ENCODE measurements at regions not wholly inside any gene's neighbourhood (a gene's known extent, or its start where the extent isn't known, plus 50 kb on each side); places are given as distances from the start of the nearest gene placed in this dataset.
A peak's percentile ranks its signal among the peaks of the same experiment; 100 is the strongest.

GRCh38 chr6:12601881-12602280, 114.7 kb upstream of the PHACTR1 start:
- CTCF ChIA-PET (ENCODE audit: unreplicated experiment), result no interaction called here
- intact Hi-C loops (cut with micrococcal nuclease; ENCODE audit: unreplicated experiment), result loop anchor here (10.0 kb wide), 5 partner anchors 97 to 1017 kb away; no protein-coding TSS in a partner anchor
- Histone ChIP-seq H3K4me1 (ENCODE audit: insufficient read depth, low read length, poor library complexity, severe bottlenecking) (peaks cover 65% of the 10 kb centered on the region), H3K36me3 (ENCODE audit: insufficient read depth, low read length) (no peaks in the 10 kb centered on the region), H3K9me3 (ENCODE audit: low read length) (no peaks in the 10 kb centered on the region), H3K4me2 (ENCODE audit: low read length) (peak overlapping the region; percentile 75), H2AFZ (ENCODE audit: low read length) (peak overlapping the region; percentile 76), H4K20me1 (ENCODE audit: insufficient read depth, low read length) (no peaks in the 10 kb centered on the region), H3K9me2 (ENCODE audit: insufficient read depth, low read length) (no peaks in the 10 kb centered on the region), H3K79me2 (ENCODE audit: insufficient read depth, low read depth, low read length) (no peaks in the 10 kb centered on the region), H3K27ac (ENCODE audit: low read depth, low read length, poor library complexity, severe bottlenecking) (peak overlapping the region; percentile 64), H3K4me3 (ENCODE audit: low read depth, low read length, poor library complexity, severe bottlenecking) (peak overlapping the region; percentile 43)
- peak; percentile 72 for DNase-seq (ENCODE audit: low spot score)
- TF ChIP-seq EZH2phosphoT487 (IDR thresholded peaks at IDR 0.05; ENCODE audit: borderline replicate concordance, low read depth, low read length), result no peak
- TF ChIP-seq, protein P1, sequence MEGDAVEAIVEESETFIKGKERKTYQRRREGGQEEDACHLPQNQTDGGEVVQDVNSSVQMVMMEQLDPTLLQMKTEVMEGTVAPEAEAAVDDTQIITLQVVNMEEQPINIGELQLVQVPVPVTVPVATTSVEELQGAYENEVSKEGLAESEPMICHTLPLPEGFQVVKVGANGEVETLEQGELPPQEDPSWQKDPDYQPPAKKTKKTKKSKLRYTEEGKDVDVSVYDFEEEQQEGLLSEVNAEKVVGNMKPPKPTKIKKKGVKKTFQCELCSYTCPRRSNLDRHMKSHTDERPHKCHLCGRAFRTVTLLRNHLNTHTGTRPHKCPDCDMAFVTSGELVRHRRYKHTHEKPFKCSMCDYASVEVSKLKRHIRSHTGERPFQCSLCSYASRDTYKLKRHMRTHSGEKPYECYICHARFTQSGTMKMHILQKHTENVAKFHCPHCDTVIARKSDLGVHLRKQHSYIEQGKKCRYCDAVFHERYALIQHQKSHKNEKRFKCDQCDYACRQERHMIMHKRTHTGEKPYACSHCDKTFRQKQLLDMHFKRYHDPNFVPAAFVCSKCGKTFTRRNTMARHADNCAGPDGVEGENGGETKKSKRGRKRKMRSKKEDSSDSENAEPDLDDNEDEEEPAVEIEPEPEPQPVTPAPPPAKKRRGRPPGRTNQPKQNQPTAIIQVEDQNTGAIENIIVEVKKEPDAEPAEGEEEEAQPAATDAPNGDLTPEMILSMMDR (conservative IDR thresholded peaks at IDR 0.05; ENCODE audit: low read length), result no peak
- POLR2A ChIA-PET, result interaction anchor here (0.6 to 1.4 kb wide), 3 partner anchors 41 to 299 kb away, joined by 3 to 4 read pairs (median 4); no protein-coding TSS in a partner anchor
- no TSS peak for BruUV-seq (replicated peaks)

GRCh38 chr6:12602342-12602741, 114.2 kb upstream of the PHACTR1 start:
- no peaks in the 10 kb centered on the region for H3K36me3 ChIP-seq (ENCODE audit: insufficient read depth, low read length)
- H3K4me3 ChIP-seq (ENCODE audit: low read depth, low read length, poor library complexity, severe bottlenecking), result peak overlapping the region; percentile 43
- ChIA-PET POLR2A (interaction anchor here (0.6 to 0.7 kb wide), 3 partner anchors 90 to 299 kb away, joined by 3 to 4 read pairs (median 3); no protein-coding TSS in a partner anchor), CTCF (ENCODE audit: unreplicated experiment) (no interaction called here)
- H3K9me3 ChIP-seq (ENCODE audit: low read length), result no peaks in the 10 kb centered on the region
- H3K9me2 ChIP-seq (ENCODE audit: insufficient read depth, low read length), result no peaks in the 10 kb centered on the region
- TF ChIP-seq EZH2phosphoT487 (IDR thresholded peaks at IDR 0.05; ENCODE audit: borderline replicate concordance, low read depth, low read length), result no peak
- no TSS peak for BruUV-seq (replicated peaks)
- peak overlapping the region; percentile 64 for H3K27ac ChIP-seq (ENCODE audit: low read depth, low read length, poor library complexity, severe bottlenecking)
- peak overlapping the region; percentile 75 for H3K4me2 ChIP-seq (ENCODE audit: low read length)
- no peaks in the 10 kb centered on the region for H3K79me2 ChIP-seq (ENCODE audit: insufficient read depth, low read depth, low read length)
- intact Hi-C loops (cut with micrococcal nuclease; ENCODE audit: unreplicated experiment), result loop anchor here (10.0 kb wide), 5 partner anchors 98 to 1018 kb away; no protein-coding TSS in a partner anchor
- peak overlapping the region; percentile 76 for H2AFZ ChIP-seq (ENCODE audit: low read length)
- DNase-seq (ENCODE audit: low spot score), result peak; percentile 24
- peaks cover 64% of the 10 kb centered on the region for H3K4me1 ChIP-seq (ENCODE audit: insufficient read depth, low read length, poor library complexity, severe bottlenecking)
- no peaks in the 10 kb centered on the region for H4K20me1 ChIP-seq (ENCODE audit: insufficient read depth, low read length)

DNA sequence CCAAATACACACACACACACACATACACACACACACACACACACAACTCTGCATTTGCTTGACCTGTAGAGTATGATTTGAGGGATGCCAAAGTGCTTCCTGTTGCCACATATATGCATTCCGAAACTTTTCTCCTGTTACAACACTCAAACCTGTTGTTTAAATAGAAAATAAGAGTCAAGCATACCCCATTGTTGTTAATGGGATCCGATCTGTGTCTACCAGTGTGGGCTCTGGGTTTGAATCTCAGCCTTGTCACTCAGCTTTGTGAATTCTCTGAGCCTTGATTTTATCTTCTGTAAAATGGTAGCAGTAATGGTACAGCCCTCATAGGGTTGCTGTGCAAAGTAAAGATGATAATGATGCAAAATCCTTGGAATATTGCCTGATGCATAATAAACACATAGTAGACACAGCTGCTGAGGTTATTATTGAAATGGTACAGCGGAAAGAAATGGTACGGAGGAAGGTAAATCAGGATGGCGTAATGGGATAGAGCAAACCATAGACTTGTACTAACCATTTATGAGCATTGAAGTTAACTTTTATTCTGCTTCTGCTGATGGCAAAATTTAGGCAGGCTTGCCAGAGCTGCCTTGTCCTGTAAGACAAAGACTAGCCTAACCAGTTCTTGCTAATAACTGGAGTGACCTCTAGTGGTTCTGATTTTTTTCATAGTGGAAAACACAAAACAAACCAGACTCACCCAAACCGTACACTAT, 113.5 kb upstream of the PHACTR1 start:
- ChIA-PET POLR2A (interaction anchor here (0.7 kb wide), 1 partner anchor 152 kb away, joined by 3 read pairs; no protein-coding TSS in a partner anchor), CTCF (ENCODE audit: unreplicated experiment) (no interaction called here)
- H2AFZ ChIP-seq (ENCODE audit: low read length), result peak overlapping the region; percentile 76; the same call in 1 of the 2 replicates
- no peaks in the 10 kb centered on the region for H3K79me2 ChIP-seq (ENCODE audit: insufficient read depth, low read depth, low read length)
- no peaks in the 10 kb centered on the region for H3K9me2 ChIP-seq (ENCODE audit: insufficient read depth, low read length)
- peak overlapping the region; percentile 64 for H3K27ac ChIP-seq (ENCODE audit: low read depth, low read length, poor library complexity, severe bottlenecking)
- H3K9me3 ChIP-seq (ENCODE audit: low read length), result no peaks in the 10 kb centered on the region
- no peaks in the 10 kb centered on the region for H4K20me1 ChIP-seq (ENCODE audit: insufficient read depth, low read length)
- H3K36me3 ChIP-seq (ENCODE audit: insufficient read depth, low read length), result no peaks in the 10 kb centered on the region
- TF ChIP-seq, protein P1 (conservative IDR thresholded peaks at IDR 0.05; ENCODE audit: low read length), result peak; percentile 84
- no peak for TF ChIP-seq EZH2phosphoT487 (IDR thresholded peaks at IDR 0.05; ENCODE audit: borderline replicate concordance, low read depth, low read length)
- DNase-seq (ENCODE audit: low spot score), result peak; percentile 77
- no peak overlapping the region for H3K4me3 ChIP-seq (ENCODE audit: low read depth, low read length, poor library complexity, severe bottlenecking)
- H3K4me1 ChIP-seq (ENCODE audit: insufficient read depth, low read length, poor library complexity, severe bottlenecking), result peaks cover 68% of the 10 kb centered on the region
- no TSS peak for BruUV-seq (replicated peaks)
- intact Hi-C loops (cut with micrococcal nuclease; ENCODE audit: unreplicated experiment), result loop anchor here (10.0 kb wide), 5 partner anchors 98 to 1018 kb away; no protein-coding TSS in a partner anchor
- H3K4me2 ChIP-seq (ENCODE audit: low read length), result peak overlapping the region; percentile 75

Data from OCI-LY7 (cell line).